ENCODE measurements at regions not wholly inside any gene's neighbourhood (a gene's known extent, or its start where the extent isn't known, plus 50 kb on each side); places are given as distances from the start of the nearest gene placed in this dataset.

DNA sequence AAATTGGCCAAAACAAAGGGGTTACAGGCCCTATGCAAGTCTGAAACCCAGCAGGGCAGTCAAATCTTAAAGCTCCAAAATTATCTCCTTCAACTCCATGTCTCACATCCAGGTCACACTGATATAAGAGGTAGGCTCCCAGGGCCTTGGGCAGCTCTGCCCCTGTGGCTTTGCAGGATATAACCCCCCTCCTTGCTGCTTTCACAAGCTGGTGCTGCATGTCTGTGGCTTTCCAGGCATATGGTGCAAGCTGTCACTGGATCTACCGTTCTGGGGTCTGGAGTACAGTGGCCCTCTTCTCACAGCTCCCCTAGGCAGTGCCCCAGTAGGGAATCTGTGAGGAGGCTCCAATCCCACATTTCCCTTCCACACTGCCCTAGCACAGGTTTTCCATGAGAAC, 519.6 kb downstream of the ETS1 start:
- intact Hi-C loops (cut with micrococcal nuclease): no loop called here
- Histone ChIP-seq H3K27ac (replicated peaks) (no peak overlapping the region), H3K27me3 (ENCODE audit: low read depth) (no peaks in the 10 kb centered on the region), H3K36me3 (no peaks in the 10 kb centered on the region), H3K9me3 (replicated peaks) (peaks cover 6% of the 10 kb centered on the region), H3K4me1 (no peaks in the 10 kb centered on the region), H3K4me3 (no peak overlapping the region)
- TF ChIP-seq, protein P1, sequence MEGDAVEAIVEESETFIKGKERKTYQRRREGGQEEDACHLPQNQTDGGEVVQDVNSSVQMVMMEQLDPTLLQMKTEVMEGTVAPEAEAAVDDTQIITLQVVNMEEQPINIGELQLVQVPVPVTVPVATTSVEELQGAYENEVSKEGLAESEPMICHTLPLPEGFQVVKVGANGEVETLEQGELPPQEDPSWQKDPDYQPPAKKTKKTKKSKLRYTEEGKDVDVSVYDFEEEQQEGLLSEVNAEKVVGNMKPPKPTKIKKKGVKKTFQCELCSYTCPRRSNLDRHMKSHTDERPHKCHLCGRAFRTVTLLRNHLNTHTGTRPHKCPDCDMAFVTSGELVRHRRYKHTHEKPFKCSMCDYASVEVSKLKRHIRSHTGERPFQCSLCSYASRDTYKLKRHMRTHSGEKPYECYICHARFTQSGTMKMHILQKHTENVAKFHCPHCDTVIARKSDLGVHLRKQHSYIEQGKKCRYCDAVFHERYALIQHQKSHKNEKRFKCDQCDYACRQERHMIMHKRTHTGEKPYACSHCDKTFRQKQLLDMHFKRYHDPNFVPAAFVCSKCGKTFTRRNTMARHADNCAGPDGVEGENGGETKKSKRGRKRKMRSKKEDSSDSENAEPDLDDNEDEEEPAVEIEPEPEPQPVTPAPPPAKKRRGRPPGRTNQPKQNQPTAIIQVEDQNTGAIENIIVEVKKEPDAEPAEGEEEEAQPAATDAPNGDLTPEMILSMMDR (IDR thresholded peaks at IDR 0.05; ENCODE audit: borderline replicate concordance): no peak
- no peak for DNase-seq

DNA sequence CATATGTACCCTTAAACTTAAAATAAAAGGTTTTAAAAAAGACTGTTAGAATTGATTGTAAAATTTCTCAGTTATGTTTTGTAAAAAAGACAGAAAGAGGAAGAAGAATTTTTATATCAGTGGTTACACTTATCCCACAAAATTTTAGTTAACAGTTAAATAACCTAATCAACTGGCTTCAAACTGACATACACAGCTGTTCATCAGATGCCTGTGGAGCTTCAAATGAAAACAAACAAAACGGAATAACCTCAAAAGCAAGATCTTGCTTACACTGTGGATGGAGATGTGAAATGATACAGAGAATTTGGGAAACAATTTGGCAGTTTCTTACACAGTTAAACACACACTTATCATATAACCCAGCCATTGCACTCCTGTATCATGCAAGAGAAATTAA, 521.0 kb downstream of the ETS1 start:
- intact Hi-C loops (cut with micrococcal nuclease): no loop called here
- DNase-seq: no peak
- H3K4me3 ChIP-seq: no peak overlapping the region
- H3K9me3 ChIP-seq (replicated peaks): peaks cover 6% of the 10 kb centered on the region
- no peaks in the 10 kb centered on the region for H3K27me3 ChIP-seq (ENCODE audit: low read depth)
- no peaks in the 10 kb centered on the region for H3K36me3 ChIP-seq
- no peaks in the 10 kb centered on the region for H3K4me1 ChIP-seq
- TF ChIP-seq, protein P1 (IDR thresholded peaks at IDR 0.05; ENCODE audit: borderline replicate concordance): no peak
- no peak overlapping the region for H3K27ac ChIP-seq (replicated peaks)

DNA sequence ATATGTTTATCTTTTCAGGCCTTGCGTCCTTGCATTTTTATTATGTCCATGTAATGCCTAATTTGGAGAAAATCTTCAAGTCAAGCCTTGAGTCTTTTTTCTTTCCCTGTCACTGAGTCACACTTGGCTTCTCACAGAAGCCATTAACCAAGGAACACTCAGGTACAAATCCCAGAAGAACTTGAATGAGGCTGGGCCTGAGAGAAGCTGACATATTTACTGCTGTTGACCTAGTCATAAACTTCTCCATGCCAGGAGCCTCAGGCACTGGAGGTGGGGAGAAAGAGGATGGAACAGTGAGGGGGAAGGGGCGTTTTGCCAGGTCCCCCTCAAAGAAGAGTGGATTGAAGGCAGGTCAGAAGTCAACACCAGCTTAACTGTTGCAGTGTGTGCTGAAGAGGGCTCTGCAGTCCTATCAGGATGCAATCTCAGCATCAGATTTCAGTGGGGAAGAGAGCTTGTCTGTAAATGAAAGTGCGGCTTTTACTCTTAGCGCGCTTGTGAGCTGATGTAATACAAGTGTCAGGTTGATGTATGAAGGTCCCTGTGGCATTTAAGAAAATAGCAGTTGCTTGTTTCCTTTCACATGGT, 526.0 kb downstream of the ETS1 start:
- Histone ChIP-seq H3K27ac (replicated peaks) (no peak overlapping the region), H3K9me3 (replicated peaks) (peaks cover 6% of the 10 kb centered on the region), H3K36me3 (no peaks in the 10 kb centered on the region), H3K27me3 (ENCODE audit: low read depth) (peaks cover 5% of the 10 kb centered on the region), H3K4me3 (no peak overlapping the region), H3K4me1 (no peaks in the 10 kb centered on the region)
- no peak for DNase-seq
- TF ChIP-seq, protein P1 (IDR thresholded peaks at IDR 0.05; ENCODE audit: borderline replicate concordance): no peak
- intact Hi-C loops (cut with micrococcal nuclease): no loop called here

DNA sequence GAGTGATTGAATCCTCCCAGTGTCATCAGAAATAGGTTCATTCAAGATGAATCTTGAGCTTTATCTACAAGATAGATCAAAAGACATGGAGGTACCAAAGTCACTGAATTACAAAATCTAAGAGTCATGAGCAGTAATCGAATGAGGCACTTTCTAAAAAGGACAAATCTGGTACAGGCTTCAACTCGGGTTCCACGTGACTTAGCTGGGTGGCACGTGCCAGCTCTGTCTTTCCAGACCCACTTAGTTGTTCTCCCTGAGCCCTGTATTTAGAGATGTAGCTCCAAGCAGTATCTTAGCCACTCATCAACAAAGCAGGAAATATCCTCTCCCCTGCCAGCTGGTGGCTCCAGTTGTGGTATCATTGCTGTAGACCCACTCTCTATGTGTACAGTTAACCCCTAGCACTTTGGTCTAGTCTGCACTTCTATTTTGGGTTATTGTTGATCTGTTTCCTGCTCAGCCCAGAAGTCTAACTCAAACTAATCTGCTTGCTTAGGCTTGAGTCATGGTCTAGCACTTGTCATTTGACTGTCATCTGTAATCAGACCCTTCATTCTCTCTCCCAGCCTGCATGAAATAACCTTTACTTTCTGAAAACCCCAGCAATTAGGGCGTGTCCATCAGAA, 528.7 kb downstream of the ETS1 start:
- TF ChIP-seq, protein P1 (IDR thresholded peaks at IDR 0.05; ENCODE audit: borderline replicate concordance): no peak
- intact Hi-C loops (cut with micrococcal nuclease): no loop called here
- no peak for DNase-seq
- Histone ChIP-seq H3K9me3 (replicated peaks) (peaks cover 1% of the 10 kb centered on the region), H3K4me3 (no peak overlapping the region), H3K27me3 (ENCODE audit: low read depth) (peaks cover 5% of the 10 kb centered on the region), H3K27ac (replicated peaks) (no peak overlapping the region), H3K4me1 (no peaks in the 10 kb centered on the region), H3K36me3 (no peaks in the 10 kb centered on the region)

DNA sequence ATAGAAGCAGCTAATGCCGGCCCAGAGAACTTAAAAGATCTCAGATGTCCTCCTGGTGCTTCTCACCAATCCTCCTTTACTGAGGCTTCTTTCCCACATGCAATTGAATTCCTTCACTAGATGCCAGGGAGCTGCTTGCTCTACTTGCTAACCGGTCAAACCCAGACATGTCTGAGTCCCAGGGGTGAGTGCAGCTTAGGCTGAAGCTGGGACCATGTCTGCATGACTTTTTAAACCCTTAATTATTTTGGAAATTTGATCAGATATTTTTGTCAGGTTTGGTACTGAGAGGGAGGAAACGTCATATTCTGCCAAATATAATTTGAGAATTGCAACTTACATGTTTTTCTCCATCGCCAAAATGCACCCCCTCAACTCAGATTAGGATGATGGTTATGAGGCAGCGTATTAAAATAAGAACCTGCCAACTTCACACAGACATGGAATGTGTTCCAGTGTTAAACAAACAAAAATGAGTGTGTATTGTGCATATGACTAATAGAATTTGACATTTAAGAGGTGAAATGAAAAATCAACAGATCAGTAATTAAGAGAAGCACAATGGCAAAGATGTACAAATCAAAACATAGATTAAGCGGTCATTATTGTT, 529.5 kb downstream of the ETS1 start:
- DNase-seq: no peak
- Histone ChIP-seq H3K4me1 (no peaks in the 10 kb centered on the region), H3K27me3 (ENCODE audit: low read depth) (peaks cover 5% of the 10 kb centered on the region), H3K36me3 (no peaks in the 10 kb centered on the region), H3K9me3 (replicated peaks) (no peaks in the 10 kb centered on the region), H3K4me3 (no peak overlapping the region), H3K27ac (replicated peaks) (no peak overlapping the region)
- TF ChIP-seq, protein P1 (IDR thresholded peaks at IDR 0.05; ENCODE audit: borderline replicate concordance): no peak
- intact Hi-C loops (cut with micrococcal nuclease): no loop called here

Data from left ventricle myocardium inferior (tissue), 1 donor.